ELR (cell line): ENCODE measurements at regions not wholly inside any gene's neighbourhood (a gene's known extent, or its start where the extent isn't known, plus 50 kb on each side); places are given as distances from the start of the nearest gene placed in this dataset.
"Not testable (repeated sequence)": the region's sequence is repeated elsewhere in the genome, so short reads cannot be mapped to it uniquely, and the experiment has no call there.

Experiments used
- DNase-seq: peaks from one replicate; pipeline ENCODE4 v3.0.0-alpha.2; 2015; ENCODE audit warnings: low read depth

DNA sequence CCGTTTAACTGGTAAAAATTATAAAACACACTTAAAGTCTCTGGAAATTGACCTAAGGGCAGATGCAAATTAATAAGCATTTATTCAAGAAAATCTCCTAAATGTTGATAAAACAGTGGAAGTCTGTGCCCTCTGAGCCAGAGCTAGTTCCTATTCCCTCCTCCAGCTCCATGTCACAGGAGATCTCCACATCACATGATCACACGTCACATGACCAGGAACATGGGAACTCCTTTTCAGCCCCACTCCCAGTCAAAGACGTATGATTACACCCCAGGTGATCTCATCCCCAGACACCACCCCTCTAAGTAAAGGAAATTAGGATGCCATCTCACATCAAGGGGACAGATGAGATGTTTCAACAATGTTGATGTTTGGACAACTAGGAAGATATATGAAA lies 237.7 kb upstream of the FRG1 start:
- not testable (repeated sequence) for DNase-seq

DNA sequence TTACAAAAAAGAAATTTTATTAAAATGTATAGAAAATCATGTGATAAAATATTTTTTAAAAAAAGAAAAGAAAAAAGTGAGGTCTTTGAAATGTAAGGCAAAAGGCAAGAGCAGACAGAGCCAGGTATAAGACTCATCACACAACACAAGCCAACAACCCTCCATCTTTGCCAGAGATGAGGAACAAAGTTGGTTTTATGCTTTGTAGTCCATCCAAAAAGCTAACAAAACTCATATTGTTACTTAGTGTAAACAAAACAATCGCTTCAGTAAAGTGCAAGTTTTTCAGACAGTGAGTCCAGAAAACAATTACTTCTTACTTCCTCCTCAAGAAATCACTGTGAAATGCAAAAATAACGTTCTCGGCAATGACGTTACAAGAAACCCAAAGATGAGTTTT lies 233.9 kb upstream of the FRG1 start:
- not testable (repeated sequence) for DNase-seq

DNA sequence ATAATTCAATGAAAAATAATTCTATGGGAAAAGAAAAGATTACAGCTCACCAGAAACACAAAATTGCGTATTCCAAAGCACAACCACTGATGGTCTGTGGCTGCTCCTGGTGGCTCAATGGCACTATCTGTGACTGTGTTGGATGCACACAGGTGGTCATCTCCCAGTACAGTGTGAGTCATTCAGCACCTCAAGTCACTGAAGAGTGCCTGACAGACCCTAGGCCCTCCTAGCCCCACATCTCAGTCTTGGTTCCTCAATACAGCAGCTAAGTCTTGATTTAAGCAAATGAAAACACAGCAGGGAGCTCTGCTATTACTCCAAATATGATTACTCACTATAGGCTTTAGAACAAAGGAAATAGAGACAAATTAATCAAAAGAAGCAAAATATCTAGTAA lies 233.4 kb upstream of the FRG1 start:
- DNase-seq = not testable (repeated sequence)

DNA sequence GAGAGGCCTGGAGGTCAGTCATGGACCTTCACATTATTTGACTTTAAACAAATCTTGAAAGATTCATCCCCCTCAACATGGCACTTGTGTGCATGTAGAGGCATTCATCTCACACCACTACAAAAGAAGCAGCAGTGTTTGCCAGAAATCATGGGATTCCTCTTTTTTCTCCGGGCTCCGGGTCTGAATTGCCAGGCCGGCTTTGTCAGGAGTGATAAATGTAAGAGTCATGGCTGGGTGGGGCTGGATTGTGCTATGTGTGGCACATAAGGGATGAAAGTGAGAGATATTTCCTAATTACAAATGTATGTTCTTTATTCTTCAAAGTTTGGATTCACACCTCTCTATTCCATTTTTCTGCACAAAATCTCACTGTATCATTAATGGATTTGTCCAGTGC lies 228.7 kb upstream of the FRG1 start:
- DNase-seq = not testable (repeated sequence)

DNA sequence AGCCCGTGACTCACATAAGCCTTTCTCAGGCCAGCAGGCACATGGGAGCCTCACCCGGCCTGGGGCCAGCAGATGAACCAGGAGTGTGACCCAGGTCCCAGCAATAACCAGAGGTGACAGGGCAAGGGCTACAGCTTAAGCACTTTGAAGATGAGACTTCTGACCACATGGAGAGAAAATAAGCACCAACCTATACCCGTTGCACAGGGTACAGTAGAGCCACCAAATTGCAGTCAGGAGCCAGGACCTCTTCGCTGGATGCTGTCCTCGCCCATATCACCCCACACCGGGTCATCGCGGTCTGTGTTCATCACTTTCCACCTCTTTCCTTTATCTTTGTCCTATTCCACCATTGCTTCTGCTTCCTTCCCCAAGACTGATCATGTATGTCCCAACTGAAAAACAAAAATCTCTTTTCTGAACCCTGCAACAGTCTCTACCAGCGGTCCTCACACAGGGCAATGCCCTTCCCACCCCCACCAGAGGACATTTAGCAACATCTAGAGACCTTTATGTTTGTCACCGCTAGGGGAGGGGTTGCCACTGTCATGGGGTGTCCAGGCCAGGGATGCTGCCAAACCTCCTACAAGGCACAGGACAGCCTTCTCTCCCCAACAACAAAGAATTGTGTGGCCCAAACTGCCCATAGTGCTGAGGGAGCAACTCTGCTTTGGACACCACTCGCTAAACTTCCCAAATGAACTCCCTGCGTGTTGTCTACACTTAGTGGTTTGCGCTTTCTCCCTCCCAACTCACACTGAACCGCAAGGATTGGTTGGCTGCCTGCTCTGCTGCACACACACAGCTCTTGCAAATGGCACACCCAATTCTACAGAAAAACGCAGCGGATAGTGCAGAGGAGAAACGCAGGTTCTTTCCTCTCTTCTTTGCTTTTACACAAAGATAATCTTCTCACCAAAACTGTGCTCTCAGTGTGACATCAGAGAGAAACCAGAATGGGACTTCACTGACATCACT lies 219.4 kb upstream of the FRG1 start:
- peak; percentile 26 for DNase-seq

DNA sequence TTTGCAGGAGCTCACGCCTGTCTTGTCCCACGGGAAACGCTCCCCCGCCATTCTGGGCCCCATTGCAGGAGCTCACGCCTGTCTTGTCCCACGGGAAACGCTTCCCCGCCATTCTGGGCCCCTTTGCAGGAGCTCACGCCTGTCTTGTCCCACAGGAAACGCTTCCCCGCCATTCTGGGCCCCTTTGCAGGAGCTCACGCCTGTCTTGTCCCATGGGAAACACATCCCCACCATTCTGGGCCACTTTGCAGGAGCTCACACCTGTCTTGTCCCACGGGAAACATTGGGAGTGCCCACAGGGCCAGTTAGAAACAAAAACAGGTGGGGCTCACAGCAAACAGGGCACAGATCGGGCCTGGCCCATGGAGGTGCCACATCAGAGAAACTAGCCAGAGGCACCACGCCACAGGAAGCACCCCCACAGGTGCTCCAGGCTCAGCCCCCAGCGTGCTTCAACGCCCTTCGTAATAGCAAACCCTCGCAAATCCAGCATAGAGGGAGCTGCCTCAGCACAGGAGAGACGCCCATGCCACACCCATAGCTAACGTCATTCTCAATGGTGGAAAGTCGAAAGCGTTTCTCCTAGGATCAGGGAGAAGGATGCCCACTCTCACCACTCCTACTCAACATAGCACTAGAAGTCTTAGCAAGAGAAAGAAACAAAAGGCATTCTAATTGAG lies 218.2 kb upstream of the FRG1 start:
- DNase-seq = peak; percentile 86

DNA sequence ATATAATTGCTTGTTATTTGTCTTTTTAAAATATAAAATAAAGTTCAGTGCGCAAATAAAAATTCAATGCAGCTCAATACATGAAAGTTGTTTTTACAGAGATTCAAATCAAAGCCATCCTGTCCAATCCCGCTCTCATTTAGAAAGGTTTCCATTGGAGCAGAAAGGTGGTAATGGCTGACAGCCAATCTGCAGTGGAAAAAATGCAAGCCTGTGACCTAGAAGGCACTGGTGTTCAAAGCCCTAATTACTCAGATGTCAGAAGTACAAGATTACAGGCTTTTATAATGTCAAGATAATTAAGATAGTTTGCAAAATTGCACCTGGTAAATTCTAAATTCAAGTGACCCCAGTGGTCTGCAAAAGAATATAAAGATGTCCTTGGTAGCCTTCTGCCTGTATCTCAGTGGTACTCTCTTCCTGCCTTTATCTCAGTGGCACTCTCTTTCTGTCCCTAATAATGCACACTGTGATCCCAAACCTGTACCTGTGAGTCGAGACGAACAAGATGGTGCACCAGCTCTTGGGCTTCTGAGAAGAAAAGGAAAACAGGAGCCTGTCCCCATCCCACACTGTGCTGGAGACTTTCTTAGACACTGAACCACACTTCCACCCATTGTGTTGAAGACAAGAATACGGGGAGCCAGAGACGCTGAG lies 212.6 kb upstream of the FRG1 start:
- DNase-seq = not testable (repeated sequence)

DNA sequence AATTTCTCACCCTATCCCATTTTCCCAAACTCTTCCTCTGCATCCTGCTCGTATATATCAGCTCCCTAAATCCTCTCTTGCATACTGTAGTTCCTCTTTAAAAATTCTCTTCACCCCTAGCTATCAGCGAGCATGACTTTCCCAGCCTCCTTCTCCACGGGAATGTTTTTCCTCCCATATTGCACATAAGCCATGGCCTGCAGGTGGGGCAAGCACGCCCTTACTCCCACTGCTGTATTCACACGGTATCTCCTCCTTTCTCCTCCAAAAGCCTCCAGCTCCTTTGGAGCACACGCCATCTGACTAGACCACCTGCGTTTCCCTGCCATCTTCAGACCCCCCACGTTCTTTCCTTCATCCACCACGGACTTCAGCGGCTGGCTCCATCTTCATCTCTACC lies 208.7 kb upstream of the FRG1 start:
- not testable (repeated sequence) for DNase-seq

DNA sequence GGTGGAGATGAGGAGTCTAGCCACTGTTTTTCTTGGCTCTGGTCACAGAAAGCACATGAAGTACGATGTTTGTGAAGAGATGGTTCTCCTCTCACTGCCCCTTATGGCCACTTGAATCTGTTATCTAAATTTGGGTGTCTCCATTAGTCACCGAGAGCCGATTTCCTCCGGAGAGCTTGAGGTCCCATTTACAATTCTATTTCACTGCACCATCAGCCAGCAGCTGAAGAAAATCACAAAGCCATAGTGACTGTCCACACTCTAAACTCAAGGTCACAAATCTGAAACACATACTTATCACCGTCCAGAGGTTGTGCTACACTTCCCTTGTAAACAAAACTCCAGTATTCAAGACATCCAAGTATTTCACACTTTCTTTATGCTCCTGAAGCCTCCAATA lies 207.2 kb upstream of the FRG1 start:
- DNase-seq = not testable (repeated sequence)

DNA sequence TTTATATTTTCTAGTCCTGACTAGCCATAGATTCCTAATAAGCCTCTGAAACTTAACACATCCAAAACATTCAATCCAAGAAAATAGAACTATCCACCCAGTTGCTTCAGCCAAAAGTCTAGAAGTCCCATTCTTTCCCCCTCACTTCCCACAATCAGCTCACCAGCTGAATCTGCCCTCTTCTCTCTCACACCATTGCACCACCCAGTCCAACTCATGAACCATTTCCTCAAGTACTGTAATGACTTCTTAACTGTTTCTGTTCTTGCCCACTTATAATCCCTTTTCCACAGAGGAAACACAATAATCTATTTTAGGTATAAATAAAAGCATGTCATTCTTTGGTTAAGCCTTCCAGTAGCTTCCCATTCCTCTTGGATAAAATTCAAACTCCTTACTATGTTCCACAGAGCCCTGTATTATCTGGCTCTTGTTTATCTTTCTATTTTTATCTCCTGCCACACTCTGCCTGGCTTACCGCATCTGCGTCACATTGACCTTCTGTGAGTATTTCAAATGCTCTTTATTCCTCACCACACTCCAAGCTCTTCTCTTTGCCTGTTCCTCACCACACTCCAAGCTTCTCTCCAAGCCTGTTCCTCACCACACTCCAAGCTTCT lies 205.9 kb upstream of the FRG1 start:
- DNase-seq = not testable (repeated sequence)

DNA sequence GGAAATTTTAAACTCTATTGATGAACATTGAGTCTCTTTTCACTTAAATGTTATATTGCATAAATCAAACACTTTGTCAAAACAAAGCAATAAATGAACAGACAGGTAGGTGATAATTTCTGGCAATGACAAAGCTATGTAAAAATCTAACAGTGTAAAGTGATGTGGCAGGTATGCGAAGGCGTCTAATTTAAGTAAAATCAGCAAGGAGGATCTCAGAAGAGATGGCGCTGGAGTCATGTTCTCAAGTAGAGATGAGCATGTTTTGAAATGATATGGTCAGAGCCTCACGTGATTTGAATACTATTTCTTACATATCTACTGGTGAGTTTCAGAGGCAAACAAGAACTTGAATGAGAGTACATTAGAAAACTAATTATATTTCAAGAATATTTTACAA lies 204.0 kb upstream of the FRG1 start:
- not testable (repeated sequence) for DNase-seq

DNA sequence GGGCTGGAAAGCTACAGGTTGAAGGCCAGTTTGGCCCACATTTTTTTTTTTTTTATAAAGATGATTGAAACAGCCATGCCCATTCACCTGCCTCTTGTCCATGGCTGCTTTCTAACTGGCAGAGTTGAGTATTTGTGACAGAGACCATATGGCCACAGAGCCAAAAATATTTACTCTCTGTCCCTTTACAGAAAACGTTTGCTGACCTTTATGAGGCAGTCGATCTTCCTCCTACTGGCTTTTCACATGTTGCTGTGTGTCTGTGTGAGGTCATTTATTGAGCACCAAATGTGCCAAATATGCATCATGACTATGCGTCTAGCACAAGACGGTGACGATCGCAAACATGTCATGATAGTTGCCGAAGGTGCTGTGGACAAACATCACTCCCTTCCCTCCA lies 200.6 kb upstream of the FRG1 start:
- not testable (repeated sequence) for DNase-seq

DNA sequence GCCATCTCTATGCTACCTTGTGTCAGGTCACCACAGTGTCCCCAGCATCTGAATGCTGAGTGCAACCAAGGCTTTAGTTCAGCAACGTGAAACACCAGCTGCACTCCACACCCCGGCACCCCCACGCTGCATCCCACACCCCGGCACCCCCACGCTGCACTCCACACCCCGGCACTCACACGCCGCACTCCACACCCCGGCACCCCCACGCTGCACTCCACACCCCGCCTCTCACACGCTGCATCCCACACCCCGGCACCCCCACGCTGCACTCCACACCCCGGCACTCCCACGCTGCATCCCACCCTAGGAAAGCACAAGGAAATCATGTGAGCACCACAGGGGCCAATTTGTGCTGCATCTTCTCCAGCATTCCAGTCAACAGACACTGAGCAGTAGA lies 199.8 kb upstream of the FRG1 start:
- DNase-seq = no peak

DNA sequence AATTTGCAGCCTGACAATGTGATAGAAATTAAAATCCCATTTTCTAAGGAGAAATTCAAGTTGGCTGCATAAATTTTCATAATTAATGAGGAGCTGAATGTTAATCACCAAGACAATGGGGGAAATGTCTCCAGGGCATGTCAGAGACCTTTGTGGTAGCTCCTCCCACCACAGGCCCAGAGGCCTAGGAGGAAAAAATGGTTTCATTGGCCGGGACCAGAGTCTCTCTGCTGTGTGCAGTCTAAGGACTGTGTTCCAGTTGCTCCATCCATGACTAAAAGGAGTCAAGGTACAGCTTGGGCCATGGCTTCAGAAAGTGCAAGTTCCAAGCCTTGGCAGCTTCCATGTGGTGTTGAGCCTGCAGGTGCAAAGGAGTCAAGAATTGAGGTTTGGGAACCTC lies 187.6 kb upstream of the FRG1 start:
- DNase-seq = not testable (repeated sequence)

DNA sequence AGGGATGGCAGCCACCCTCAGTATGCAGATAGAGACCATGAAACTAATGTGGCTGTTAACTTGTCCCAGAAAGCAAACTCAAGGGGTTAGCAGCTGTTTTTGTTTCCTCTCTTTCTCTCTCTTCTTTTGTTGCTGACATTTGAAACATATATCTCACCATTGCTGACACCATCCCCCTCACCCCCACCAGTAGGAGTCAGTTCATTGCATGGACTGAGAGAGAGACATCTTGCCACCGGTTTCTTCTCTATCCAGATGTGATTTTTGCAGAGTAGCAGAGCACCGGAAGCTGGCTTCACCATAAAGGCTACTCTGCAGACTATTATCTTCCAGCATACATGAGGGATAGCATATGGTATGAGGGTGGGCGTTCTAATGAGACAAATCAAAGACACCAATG lies 177.1 kb upstream of the FRG1 start:
- no peak for DNase-seq

DNA sequence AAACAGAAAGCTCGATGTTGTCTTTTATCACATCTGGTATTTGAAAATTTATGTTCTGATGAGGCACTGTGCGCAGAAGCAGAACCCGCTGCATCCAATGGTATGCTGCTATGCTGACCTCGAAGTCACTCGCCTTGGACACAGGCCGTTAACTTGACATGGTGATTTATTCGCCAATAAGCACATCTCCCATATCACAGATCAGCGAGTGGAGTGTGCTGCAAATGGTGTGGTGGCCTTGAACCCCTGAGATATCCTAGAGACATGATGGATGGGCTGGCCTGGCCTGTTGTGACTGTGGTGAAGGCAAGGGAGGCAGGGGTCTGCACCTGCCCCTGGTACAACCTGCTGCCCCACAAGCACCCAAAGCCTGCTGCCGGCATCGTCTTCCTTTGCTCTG lies 175.4 kb upstream of the FRG1 start:
- no peak for DNase-seq

DNA sequence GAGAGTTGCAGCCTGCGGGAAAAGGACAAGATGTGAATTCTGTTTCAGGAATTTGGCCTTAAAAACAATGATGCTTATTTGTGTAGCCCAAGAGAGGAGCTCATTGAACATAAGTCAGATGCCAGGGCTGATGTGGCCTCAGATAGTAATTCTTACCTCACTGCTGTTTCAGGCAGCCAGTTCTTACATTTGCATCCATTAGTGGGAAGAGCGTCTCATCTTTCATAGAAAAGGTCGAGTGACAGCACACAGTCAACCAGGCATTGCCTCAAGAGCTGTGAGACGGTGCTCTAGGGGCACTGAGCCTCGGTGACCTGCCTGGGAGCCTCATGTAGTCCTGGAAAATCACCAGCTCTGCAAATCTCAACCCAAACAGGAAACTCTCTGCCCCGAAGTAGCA lies 174.9 kb upstream of the FRG1 start:
- no peak for DNase-seq

DNA sequence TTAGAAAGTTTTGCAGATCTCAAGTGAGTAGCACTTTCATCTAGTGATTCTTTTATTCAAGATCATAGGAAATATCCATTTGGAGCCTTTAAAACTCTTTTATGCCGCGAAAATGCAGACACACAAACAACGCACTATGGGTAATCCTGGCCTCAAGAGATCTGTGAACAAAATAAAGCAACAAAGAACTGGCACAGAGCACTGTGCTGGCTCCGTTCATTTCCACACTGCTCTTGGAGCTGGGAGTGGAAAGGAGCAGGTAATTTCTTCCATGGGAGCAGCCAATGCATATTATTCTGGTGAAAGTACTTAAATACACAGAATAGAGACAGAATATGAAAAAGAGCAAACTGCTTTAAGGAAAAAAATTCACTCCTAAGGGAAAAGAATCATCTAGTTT lies 172.7 kb upstream of the FRG1 start:
- DNase-seq = no peak

DNA sequence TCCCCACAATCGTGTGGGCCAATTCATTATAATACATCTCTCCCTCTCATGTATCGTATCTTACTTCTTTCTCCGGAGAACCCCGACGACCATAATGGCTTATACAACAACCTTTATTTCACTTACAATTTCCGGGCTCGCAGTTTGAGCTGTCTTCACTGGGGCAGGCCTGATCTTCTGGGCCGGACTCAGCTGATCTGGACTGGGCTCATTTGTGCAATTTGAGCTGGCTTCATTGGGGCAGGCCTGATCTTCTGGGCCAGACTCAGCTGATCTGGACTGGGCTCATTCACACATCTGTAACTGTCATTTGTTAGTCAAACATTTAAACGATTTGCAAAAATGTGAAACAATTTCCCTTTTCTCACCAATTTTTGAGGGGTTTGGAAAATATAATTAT lies 171.5 kb upstream of the FRG1 start:
- no peak for DNase-seq

DNA sequence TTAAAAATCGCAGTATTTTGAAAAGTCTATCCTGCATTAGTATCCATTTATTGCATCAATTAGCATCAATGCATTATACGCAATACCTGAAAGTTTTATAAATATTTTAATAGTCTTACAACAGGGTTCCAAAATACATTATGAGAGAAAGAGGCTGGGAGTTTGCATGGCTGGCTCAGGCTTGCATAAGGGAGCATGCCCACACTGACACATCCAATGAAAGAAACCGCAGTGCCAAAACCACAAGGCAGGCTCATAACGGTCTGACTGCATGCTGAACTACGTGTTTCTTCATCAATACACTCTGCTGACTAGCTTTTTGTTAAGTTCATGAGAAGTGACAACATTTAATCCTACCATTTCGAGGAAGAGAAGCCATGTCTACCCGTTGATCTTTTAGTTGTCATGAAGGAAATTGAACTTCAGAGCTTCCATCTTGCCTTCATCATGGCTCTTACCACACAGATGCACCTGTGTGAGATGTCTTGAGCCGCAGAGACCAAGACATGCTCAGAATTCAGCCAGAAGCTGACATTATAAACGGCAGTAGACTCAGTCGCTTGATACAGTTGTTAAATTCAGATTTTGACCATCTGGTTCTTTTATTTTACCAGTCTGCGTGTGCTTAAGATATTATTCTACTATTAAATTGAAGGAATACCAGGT lies 168.8 kb upstream of the FRG1 start:
- DNase-seq = no peak

DNA sequence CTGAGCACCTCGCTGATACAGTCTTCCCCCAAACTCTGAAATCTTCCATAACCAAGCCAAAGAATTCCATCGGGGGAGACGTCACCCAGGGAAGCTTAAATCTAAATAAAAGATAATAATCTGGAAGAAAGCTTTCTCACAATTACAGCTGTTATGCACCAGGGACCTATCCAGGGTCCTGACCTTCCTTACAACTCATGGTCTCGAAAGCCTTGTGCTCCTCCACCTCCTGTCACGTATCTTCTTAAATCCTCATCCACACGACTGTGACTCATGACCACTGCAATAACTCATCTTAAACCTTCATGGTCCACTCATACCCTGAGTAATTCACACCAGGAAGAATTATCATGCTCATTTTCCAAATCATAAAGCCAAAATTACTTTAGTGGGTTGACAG lies 166.8 kb upstream of the FRG1 start:
- DNase-seq = peak; percentile 40
